Keratinocyte (primary cell): ENCODE measurements at regions not wholly inside any gene's neighbourhood (a gene's known extent, or its start where the extent isn't known, plus 50 kb on each side); places are given as distances from the start of the nearest gene placed in this dataset.

Source experiments
- DNase-seq: peaks from one replicate; pipeline ENCODE4 v3.0.0-alpha.2; 2011; ENCODE audit warnings: low read depth, missing footprints, low spot score
- FAIRE-seq: peaks from 2 replicates; lab custom pipeline; 2011; peaks lifted over from hg19 to GRCh38; lab: Jason Lieb, UNC
- H2AFZ ChIP-seq: 2 replicates; pipeline ENCODE4 v1.6.0; 2012; ENCODE audit warnings: low read length, control low read depth, inconsistent platforms; ENCODE audit not compliant: control insufficient read depth
- H3K27ac ChIP-seq: 2 replicates; pipeline ENCODE4 v1.5.1; 2011; ENCODE audit warnings: low read length; ENCODE audit not compliant: control insufficient read depth, insufficient read depth
- H3K27me3 ChIP-seq: 3 replicates; pipeline ENCODE4 v1.6.0; 2011; ENCODE audit warnings: low read length; ENCODE audit not compliant: control insufficient read depth, insufficient read depth; ENCODE audit errors: extremely low read depth
- H3K36me3 ChIP-seq, 2 experiments: 2 replicates in 1 of 2; 3 replicates in 1 of 2; pipeline ENCODE4 v1.5.1; 2011; ENCODE audit warnings: low read length in 2 of 2, mild to moderate bottlenecking in 1 of 2; ENCODE audit not compliant: control insufficient read depth in 2 of 2, insufficient read depth in 2 of 2; ENCODE audit errors: extremely low read depth in 1 of 2
- H3K4me1 ChIP-seq: 3 replicates; pipeline ENCODE4 v1.5.1; 2011; ENCODE audit warnings: low read length; ENCODE audit not compliant: control insufficient read depth, insufficient read depth; ENCODE audit errors: extremely low read depth
- H3K4me2 ChIP-seq: 3 replicates; pipeline ENCODE4 v1.6.0; 2011; ENCODE audit warnings: low read depth, low read length; ENCODE audit not compliant: control insufficient read depth, insufficient read depth; ENCODE audit errors: extremely low read depth
- H3K4me3 ChIP-seq, 3 experiments: fragments of 200-600 bp in 1 of 3; sonication (generic) in 1 of 3; 2 replicates in 2 of 3; 3 replicates in 1 of 3; pipeline ENCODE4 v1.5.1; 2011 to 2016; ENCODE audit warnings: low read length in 3 of 3, mild to moderate bottlenecking in 3 of 3, control low read depth in 2 of 3, inconsistent platforms in 1 of 3, low read depth in 1 of 3, mixed read lengths in 1 of 3, mixed run types in 1 of 3, moderate library complexity in 1 of 3; ENCODE audit not compliant: control insufficient read depth in 2 of 3, insufficient read depth in 2 of 3; ENCODE audit errors: extremely low read depth in 1 of 3
- H3K79me2 ChIP-seq: 2 replicates; pipeline ENCODE4 v1.6.0; 2012; ENCODE audit warnings: low read length; ENCODE audit not compliant: control insufficient read depth, insufficient read depth
- H3K9ac ChIP-seq: 3 replicates; pipeline ENCODE4 v1.6.0; 2011; ENCODE audit warnings: low read length; ENCODE audit not compliant: control insufficient read depth, insufficient read depth; ENCODE audit errors: extremely low read depth
- H3K9me1 ChIP-seq: 3 replicates; pipeline ENCODE4 v1.6.0; 2011; ENCODE audit warnings: low read length; ENCODE audit not compliant: control insufficient read depth, insufficient read depth; ENCODE audit errors: extremely low read depth
- H3K9me3 ChIP-seq: 2 replicates; pipeline ENCODE4 v1.5.1; 2012; ENCODE audit warnings: low read depth, low read length; ENCODE audit not compliant: control insufficient read depth
- H4K20me1 ChIP-seq: 3 replicates; pipeline ENCODE4 v1.6.0; 2011; ENCODE audit warnings: low read length; ENCODE audit not compliant: control insufficient read depth, insufficient read depth; ENCODE audit errors: extremely low read depth
- CTCF ChIP-seq, 3 experiments: IDR thresholded peaks in 1 of 3; conservative IDR thresholded peaks in 1 of 3; optimal IDR thresholded peaks in 1 of 3; 2 replicates in 2 of 3; 3 replicates in 1 of 3; pipeline versions ENCODE3 to v1.5.1; 2011; ENCODE audit warnings: low read length in 3 of 3, mild to moderate bottlenecking in 3 of 3, moderate library complexity in 2 of 3, control low read depth in 1 of 3, inconsistent platforms in 1 of 3; ENCODE audit not compliant: insufficient read depth in 2 of 3; ENCODE audit errors: extremely low read depth in 1 of 3
- EZH2 ChIP-seq: IDR thresholded peaks from one replicate; pipeline ENCODE4 v1.6.1; 2012; ENCODE audit warnings: inconsistent platforms, mild to moderate bottlenecking, low read length, moderate library complexity
- dilution Hi-C: fragments of 300-500 bp; cut with MboI; formaldehyde crosslinking; loops from one replicate; pipeline ENCODE4 v1.7.0; 2020; ENCODE audit warnings: low sequenced_read_pairs; ENCODE audit not compliant: extremely low pct_ligation_motif_present

GRCh38 chr2:144127693-144128092, 392.2 kb downstream of the ZEB2 start:
- DNase-seq (no peak), FAIRE-seq (no peak)
- H3K9me1 ChIP-seq = no peaks in the 10 kb centered on the region
- dilution Hi-C loops = no loop called here
- H3K4me3 ChIP-seq = no peak overlapping the region
- TF ChIP-seq EZH2 (no peak), CTCF (optimal IDR thresholded peaks at IDR 0.05 in 1 of 3, IDR thresholded peaks at IDR 0.05 in 1 of 3, conservative IDR thresholded peaks at IDR 0.05 in 1 of 3; ENCODE audit: extremely low read depth in 1 of 3, insufficient read depth in 2 of 3, low read length in 3 of 3) (no peak)
- H3K36me3 ChIP-seq = no peaks in the 10 kb centered on the region
- no peak overlapping the region for H2AFZ ChIP-seq
- H4K20me1 ChIP-seq = no peaks in the 10 kb centered on the region
- no peak overlapping the region for H3K9ac ChIP-seq
- no peak overlapping the region for H3K4me2 ChIP-seq
- H3K27me3 ChIP-seq = no peaks in the 10 kb centered on the region
- H3K9me3 ChIP-seq = no peaks in the 10 kb centered on the region
- peaks cover 3% of the 10 kb centered on the region for H3K4me1 ChIP-seq
- H3K79me2 ChIP-seq = no peaks in the 10 kb centered on the region
- no peak overlapping the region for H3K27ac ChIP-seq

GRCh38 chr2:144126302-144126701, 393.6 kb downstream of the ZEB2 start:
- DNase-seq = no peak
- H3K4me2 ChIP-seq = no peak overlapping the region
- no peaks in the 10 kb centered on the region for H3K9me3 ChIP-seq
- H3K9me1 ChIP-seq = no peaks in the 10 kb centered on the region
- TF ChIP-seq EZH2 = no peak
- no peak for TF ChIP-seq CTCF (optimal IDR thresholded peaks at IDR 0.05 in 1 of 3, IDR thresholded peaks at IDR 0.05 in 1 of 3, conservative IDR thresholded peaks at IDR 0.05 in 1 of 3; ENCODE audit: extremely low read depth in 1 of 3, insufficient read depth in 2 of 3, low read length in 3 of 3)
- dilution Hi-C loops = no loop called here
- no peaks in the 10 kb centered on the region for H3K27me3 ChIP-seq
- H3K9ac ChIP-seq = no peak overlapping the region
- H3K27ac ChIP-seq = no peak overlapping the region
- no peak for FAIRE-seq
- no peak overlapping the region for H3K4me3 ChIP-seq
- H2AFZ ChIP-seq = no peak overlapping the region
- peaks cover 3% of the 10 kb centered on the region for H3K4me1 ChIP-seq
- H3K36me3 ChIP-seq = no peaks in the 10 kb centered on the region
- H4K20me1 ChIP-seq = no peaks in the 10 kb centered on the region
- no peaks in the 10 kb centered on the region for H3K79me2 ChIP-seq
